ENCODE measurements at regions not wholly inside any gene's neighbourhood (a gene's known extent, or its start where the extent isn't known, plus 50 kb on each side); places are given as distances from the start of the nearest gene placed in this dataset.

- FAIRE-seq, result no peak
- Histone ChIP-seq H2AFZ (ENCODE audit: low read length) (no peak overlapping the region), H3K56ac (replicated peaks; ENCODE audit: insufficient read length, low read depth, low read length) (no peak overlapping the region), H3K18ac (ENCODE audit: extremely low read depth, low read length) (no peak overlapping the region), H3K23ac (ENCODE audit: insufficient read length) (no peak overlapping the region), H3K79me2 (ENCODE audit: control insufficient read depth in 1 of 2, insufficient read depth in 2 of 2, low read length in 2 of 2) (no peaks in the 10 kb centered on the region), H3K4ac (replicated peaks; ENCODE audit: insufficient read length, low read depth, low read length) (no peak overlapping the region), H3K9ac (replicated peaks in 1 of 4; ENCODE audit: extremely low read depth in 1 of 4, low read depth in 3 of 4, low read length in 3 of 4) (no peak overlapping the region), H4K8ac (ENCODE audit: extremely low read depth, insufficient read depth, low read length) (no peak overlapping the region), H3K9me3 (ENCODE audit: insufficient read depth in 2 of 2, low read depth in 1 of 2, low read length in 1 of 2) (no peaks in the 10 kb centered on the region), H2BK12ac (ENCODE audit: low read depth, low read length) (no peak overlapping the region), H4K20me1 (replicated peaks in 1 of 2; ENCODE audit: control insufficient read depth in 1 of 2, insufficient read depth in 2 of 2, low read length in 2 of 2) (no peaks in the 10 kb centered on the region), H3K27me3 (replicated peaks in 1 of 4; ENCODE audit: control insufficient read depth in 3 of 4, extremely low read depth in 1 of 4, insufficient read depth in 3 of 4, low read length in 3 of 4) (no peaks in the 10 kb centered on the region), H4K91ac (replicated peaks; ENCODE audit: insufficient read length, low read length) (no peak overlapping the region), H3K27ac (ENCODE audit: low read depth, low read length) (no peak overlapping the region), H4K5ac (ENCODE audit: insufficient read length, low read depth, low read length) (no peak overlapping the region), H3K23me2 (ENCODE audit: low read depth, low read length) (no peaks in the 10 kb centered on the region), H3K4me3 (ENCODE audit: extremely low read depth in 1 of 4, insufficient read depth in 2 of 4, low read depth in 3 of 4, low read length in 4 of 4) (no peak overlapping the region), H3K4me1 (replicated peaks in 1 of 4; ENCODE audit: control insufficient read depth in 3 of 4, insufficient read depth in 4 of 4, low read length in 3 of 4) (no peaks in the 10 kb centered on the region), H2BK5ac (ENCODE audit: low read depth, low read length) (no peak overlapping the region), H3K79me1 (ENCODE audit: low read depth, low read length) (no peaks in the 10 kb centered on the region), H2AK5ac (ENCODE audit: low read depth, low read length) (no peak overlapping the region), H3K14ac (ENCODE audit: insufficient read length) (no peak overlapping the region), H2BK120ac (replicated peaks; ENCODE audit: low read depth, low read length) (no peak overlapping the region), H3K36me3 (ENCODE audit: control insufficient read depth in 2 of 4, insufficient read depth in 4 of 4, low read length in 3 of 4) (no peaks in the 10 kb centered on the region), H2BK15ac (ENCODE audit: low read length) (no peak overlapping the region), H3K4me2 (ENCODE audit: insufficient read depth in 1 of 2, low read depth in 2 of 2, low read length in 2 of 2) (no peak overlapping the region), H2BK20ac (ENCODE audit: low read length) (no peak overlapping the region)
- ChIA-PET POLR2A (ENCODE audit: partially characterized antibody) (no interaction called here), CTCF (ENCODE audit: partially characterized antibody) (no interaction called here)
- no peak for DNase-seq (ENCODE audit: low read depth in 1 of 2, low spot score in 2 of 2)
- TF ChIP-seq NANOG (IDR thresholded peaks at IDR 0.05; ENCODE audit: insufficient read depth, low read depth, low read length, poor library complexity, severe bottlenecking) (no peak), ATF3 (IDR thresholded peaks at IDR 0.05; ENCODE audit: insufficient read depth, low read depth, low read length) (no peak), SIRT6 (IDR thresholded peaks at IDR 0.05; ENCODE audit: low read length) (no peak), EP300 (IDR thresholded peaks at IDR 0.05; ENCODE audit: borderline replicate concordance in 1 of 2, low read depth in 2 of 2, low read length in 2 of 2) (no peak)
- TF ChIP-seq, protein P1, sequence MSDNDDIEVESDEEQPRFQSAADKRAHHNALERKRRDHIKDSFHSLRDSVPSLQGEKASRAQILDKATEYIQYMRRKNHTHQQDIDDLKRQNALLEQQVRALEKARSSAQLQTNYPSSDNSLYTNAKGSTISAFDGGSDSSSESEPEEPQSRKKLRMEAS (IDR thresholded peaks at IDR 0.05), result no peak
These were observed 88.7 kb upstream of the AADACL2 start for GRCh38 chr3:151644986-151645385.
